Upper lobe of right lung (tissue), 1 donor: ENCODE measurements at regions not wholly inside any gene's neighbourhood (a gene's known extent, or its start where the extent isn't known, plus 50 kb on each side); places are given as distances from the start of the nearest gene placed in this dataset.

Source experiments
- ATAC-seq: fragments of 200-7000 bp; cut with Tn5 transposase; one replicate; pipeline ENCODE4 v1.9.1; 2020; ENCODE audit warnings: mild to moderate bottlenecking, moderate library complexity
- DNase-seq: peaks from one replicate; pipeline ENCODE4 v3.0.0-alpha.2; 2020
- H3K27ac ChIP-seq: fragments of 200-600 bp; one replicate; pipeline ENCODE4 v1.8.0; 2022
- H3K27me3 ChIP-seq: fragments of 200-600 bp; one replicate; pipeline ENCODE4 v1.8.0; 2022; ENCODE audit warnings: mild to moderate bottlenecking
- H3K36me3 ChIP-seq: fragments of 200-600 bp; one replicate; pipeline ENCODE4 v1.8.0; 2022
- H3K4me1 ChIP-seq: fragments of 200-600 bp; one replicate; pipeline ENCODE4 v1.8.0; 2022
- H3K4me3 ChIP-seq: fragments of 200-600 bp; one replicate; pipeline ENCODE4 v1.8.0; 2022; ENCODE audit warnings: mild to moderate bottlenecking
- H3K9me3 ChIP-seq: fragments of 200-600 bp; one replicate; pipeline ENCODE4 v1.8.0; 2022
- CTCF ChIP-seq: fragments of 200-600 bp; IDR thresholded peaks from one replicate; pipeline ENCODE4 v1.8.0; 2022; ENCODE audit warnings: antibody characterized with exemption
- intact Hi-C: fragments of 100-400 bp; cut with DNase I; formaldehyde crosslinking; loops from one replicate; pipeline ENCODE4 v1.11.0; 2022
- donor health status: DM: no; HTN: yes; CAD: no; lungs with severe emphysema.

- Histone ChIP-seq H3K4me1 (no peaks in the 10 kb centered on the region), H3K4me3 (no peak overlapping the region), H3K36me3 (no peaks in the 10 kb centered on the region), H3K27me3 (no peaks in the 10 kb centered on the region), H3K9me3 (peaks cover under 1% of the 10 kb centered on the region), H3K27ac (no peak overlapping the region)
- intact Hi-C loops, result no loop called here
- DNase-seq (no peak), ATAC-seq (no peak)
- no peak for TF ChIP-seq CTCF
Observed at GRCh38 chr10:123240250-123240649, 86.0 kb downstream of the BUB3 start.

- TF ChIP-seq CTCF, result no peak
- intact Hi-C loops, result no loop called here
Observed at GRCh38 chr10:123240776-123241175, 86.6 kb downstream of the BUB3 start.

DNA sequence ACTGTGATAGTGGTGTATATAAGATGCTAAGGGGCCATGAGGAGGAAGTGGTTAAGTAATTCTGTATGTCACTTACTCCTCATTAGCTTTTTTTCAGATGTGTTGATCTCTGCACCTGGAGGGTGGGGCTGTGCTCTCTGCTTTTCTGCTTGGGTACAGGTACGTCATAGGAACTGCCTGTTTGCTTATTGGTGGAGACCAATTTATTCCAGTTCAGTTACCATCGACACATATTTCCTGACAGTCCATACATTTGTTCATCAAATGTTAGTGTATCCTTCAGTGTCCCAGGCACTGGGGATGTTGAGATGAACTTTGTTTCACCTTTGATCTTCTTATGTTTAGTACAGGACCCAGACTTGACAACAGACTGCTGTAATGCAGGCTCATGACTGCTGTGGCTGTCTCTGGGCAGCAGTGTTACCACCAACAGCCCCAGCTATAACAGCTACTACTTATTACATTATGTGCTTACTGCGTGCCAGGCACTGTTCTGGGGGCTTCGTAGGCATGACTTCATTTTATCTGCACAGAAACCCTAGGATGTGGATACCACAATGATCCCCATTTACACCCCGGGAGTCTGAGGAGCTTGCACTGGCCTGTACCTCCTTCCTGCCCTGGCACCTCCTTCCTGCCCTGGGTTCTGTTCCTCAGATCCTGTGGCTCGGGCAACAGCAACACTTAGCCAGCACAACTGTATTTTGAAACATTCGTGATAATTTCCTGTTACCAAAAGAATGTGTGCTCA lies 87.4 kb downstream of the BUB3 start:
- intact Hi-C loops, result no loop called here
- Histone ChIP-seq H3K4me3 (no peak overlapping the region), H3K27ac (no peak overlapping the region), H3K4me1 (no peaks in the 10 kb centered on the region), H3K9me3 (no peaks in the 10 kb centered on the region), H3K36me3 (no peaks in the 10 kb centered on the region), H3K27me3 (no peaks in the 10 kb centered on the region)
- ATAC-seq, result peak; percentile 26
- no peak for DNase-seq
- TF ChIP-seq CTCF, result no peak

More at GRCh38 chr10:123240776-123241175, 86.6 kb downstream of the BUB3 start:
- ATAC-seq (no peak), DNase-seq (no peak)
- no peaks in the 10 kb centered on the region for H3K4me1 ChIP-seq
- no peak overlapping the region for H3K4me3 ChIP-seq
- H3K9me3 ChIP-seq, result no peaks in the 10 kb centered on the region
- no peaks in the 10 kb centered on the region for H3K27me3 ChIP-seq
- no peak overlapping the region for H3K27ac ChIP-seq
- H3K36me3 ChIP-seq, result no peaks in the 10 kb centered on the region

DNA sequence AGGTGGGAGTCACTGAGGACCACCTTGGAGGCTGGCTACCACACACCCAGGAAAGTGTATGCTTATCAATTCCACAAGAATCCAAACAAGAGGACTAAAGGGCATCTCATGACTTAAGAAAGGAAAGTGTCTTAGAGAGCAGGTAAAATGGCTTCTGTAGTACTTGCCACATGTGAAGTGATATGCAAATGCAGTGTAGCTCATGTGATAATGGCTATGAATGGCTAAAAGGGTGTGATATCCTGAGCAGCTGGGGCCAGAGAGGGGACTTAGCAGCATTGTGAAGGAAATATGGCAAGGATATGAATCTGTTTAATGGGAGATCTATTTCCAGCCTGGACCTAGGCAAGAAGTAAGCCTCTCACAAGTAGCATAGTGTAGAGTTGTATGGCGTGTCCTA lies 90.5 kb downstream of the BUB3 start:
- Histone ChIP-seq H3K4me1 (no peaks in the 10 kb centered on the region), H3K36me3 (no peaks in the 10 kb centered on the region), H3K27ac (no peak overlapping the region), H3K4me3 (no peak overlapping the region), H3K27me3 (no peaks in the 10 kb centered on the region), H3K9me3 (no peaks in the 10 kb centered on the region)
- ATAC-seq (no peak), DNase-seq (no peak)
- intact Hi-C loops, result no loop called here
- TF ChIP-seq CTCF, result no peak

GRCh38 chr10:123245264-123245663 lies 91.1 kb downstream of the BUB3 start:
- H3K36me3 ChIP-seq, result no peaks in the 10 kb centered on the region
- DNase-seq, result no peak
- intact Hi-C loops, result no loop called here
- no peak for ATAC-seq
- H3K9me3 ChIP-seq, result no peaks in the 10 kb centered on the region
- no peak for TF ChIP-seq CTCF
- no peaks in the 10 kb centered on the region for H3K27me3 ChIP-seq
- H3K27ac ChIP-seq, result no peak overlapping the region
- H3K4me1 ChIP-seq, result no peaks in the 10 kb centered on the region
- H3K4me3 ChIP-seq, result no peak overlapping the region

GRCh38 chr10:123249894-123250293 lies 95.7 kb downstream of the BUB3 start:
- ATAC-seq (no peak), DNase-seq (no peak)
- Histone ChIP-seq H3K9me3 (no peaks in the 10 kb centered on the region), H3K4me3 (no peak overlapping the region), H3K27me3 (no peaks in the 10 kb centered on the region), H3K4me1 (no peaks in the 10 kb centered on the region), H3K27ac (no peak overlapping the region), H3K36me3 (no peaks in the 10 kb centered on the region)
- TF ChIP-seq CTCF, result no peak
- intact Hi-C loops, result no loop called here
